ENCODE measurements at regions not wholly inside any gene's neighbourhood (a gene's known extent, or its start where the extent isn't known, plus 50 kb on each side); places are given as distances from the start of the nearest gene placed in this dataset.

- no peak for TF ChIP-seq CTCF (IDR thresholded peaks at IDR 0.05)
Measured at GRCh38 chr6:81682235-81682795, 70.2 kb downstream of the TENT5A start.

GRCh38 chr6:81669445-81669844, 83.0 kb downstream of the TENT5A start:
- no peak for TF ChIP-seq CTCF (IDR thresholded peaks at IDR 0.05)

GRCh38 chr6:81668615-81669047, 83.8 kb downstream of the TENT5A start:
- no peak for TF ChIP-seq CTCF (IDR thresholded peaks at IDR 0.05)

- no peak for TF ChIP-seq CTCF (IDR thresholded peaks at IDR 0.05)
Measured at GRCh38 chr6:81666481-81666880, 86.0 kb downstream of the TENT5A start.

GRCh38 chr6:81656231-81656630, 96.2 kb downstream of the TENT5A start:
- TF ChIP-seq CTCF (IDR thresholded peaks at IDR 0.05): no peak

- TF ChIP-seq CTCF (IDR thresholded peaks at IDR 0.05): no peak
Measured at GRCh38 chr6:81655696-81656095, 96.8 kb downstream of the TENT5A start.

- no peak for TF ChIP-seq CTCF (IDR thresholded peaks at IDR 0.05)
Measured at GRCh38 chr6:81648502-81648901, 104.0 kb downstream of the TENT5A start.

GRCh38 chr6:81643156-81643555, 109.3 kb downstream of the TENT5A start:
- no peak for TF ChIP-seq CTCF (IDR thresholded peaks at IDR 0.05)
